ENCODE measurements at regions not wholly inside any gene's neighbourhood (a gene's known extent, or its start where the extent isn't known, plus 50 kb on each side); places are given as distances from the start of the nearest gene placed in this dataset.

GRCh38 chr12:58378028-58378427, 436.7 kb downstream of the ATP23 start:
- Histone ChIP-seq H3K4me1 (ENCODE audit: insufficient read depth) (no peaks in the 10 kb centered on the region), H3K27ac (ENCODE audit: low read depth) (no peak overlapping the region), H3K36me3 (ENCODE audit: insufficient read depth) (no peaks in the 10 kb centered on the region), H3K4me3 (ENCODE audit: low read depth, low read length) (no peak overlapping the region)
- WGBS, result 91% methylated on average over 2 of the region's 2 CpGs
- DNase-seq (ENCODE audit: extremely low spot score), result no peak

GRCh38 chr12:58381546-58381945, 440.2 kb downstream of the ATP23 start:
- DNase-seq (ENCODE audit: extremely low spot score), result no peak
- 82% methylated on average over 6 of the region's 6 CpGs for whole genome bisulfite sequencing
- Histone ChIP-seq H3K4me3 (ENCODE audit: low read depth, low read length) (no peak overlapping the region), H3K27ac (ENCODE audit: low read depth) (no peak overlapping the region), H3K36me3 (ENCODE audit: insufficient read depth) (no peaks in the 10 kb centered on the region), H3K4me1 (ENCODE audit: insufficient read depth) (no peaks in the 10 kb centered on the region)

- Histone ChIP-seq H3K4me1 (ENCODE audit: insufficient read depth) (no peaks in the 10 kb centered on the region), H3K4me3 (ENCODE audit: low read depth, low read length) (no peak overlapping the region), H3K36me3 (ENCODE audit: insufficient read depth) (no peaks in the 10 kb centered on the region), H3K27ac (ENCODE audit: low read depth) (no peak overlapping the region)
- WGBS, result 73% methylated on average over 1 of the region's 1 CpG
- DNase-seq (ENCODE audit: extremely low spot score), result no peak
These were observed 442.8 kb downstream of the ATP23 start for GRCh38 chr12:58384196-58384595.

- Histone ChIP-seq H3K4me1 (ENCODE audit: insufficient read depth) (no peaks in the 10 kb centered on the region), H3K27ac (ENCODE audit: low read depth) (no peak overlapping the region), H3K4me3 (ENCODE audit: low read depth, low read length) (no peak overlapping the region), H3K36me3 (ENCODE audit: insufficient read depth) (no peaks in the 10 kb centered on the region)
- no peak for DNase-seq (ENCODE audit: extremely low spot score)
- 82% methylated on average over 2 of the region's 2 CpGs for WGBS
These were observed 444.8 kb downstream of the ATP23 start for GRCh38 chr12:58386136-58386535.

- Histone ChIP-seq H3K36me3 (ENCODE audit: insufficient read depth) (no peaks in the 10 kb centered on the region), H3K4me1 (ENCODE audit: insufficient read depth) (no peaks in the 10 kb centered on the region), H3K27ac (ENCODE audit: low read depth) (no peak overlapping the region), H3K4me3 (ENCODE audit: low read depth, low read length) (no peak overlapping the region)
- DNase-seq (ENCODE audit: extremely low spot score), result no peak
- WGBS, result 85% methylated on average over 2 of the region's 2 CpGs
These were observed 445.8 kb downstream of the ATP23 start for GRCh38 chr12:58387199-58387598.

GRCh38 chr12:58388261-58388660, 446.9 kb downstream of the ATP23 start:
- no peak overlapping the region for H3K27ac ChIP-seq (ENCODE audit: low read depth)

GRCh38 chr12:58393152-58393551, 451.8 kb downstream of the ATP23 start:
- WGBS, result 93% methylated on average over 3 of the region's 3 CpGs
- no peaks in the 10 kb centered on the region for H3K4me1 ChIP-seq (ENCODE audit: insufficient read depth)
- no peak for DNase-seq (ENCODE audit: extremely low spot score)
- H3K4me3 ChIP-seq (ENCODE audit: low read depth, low read length), result no peak overlapping the region
- H3K36me3 ChIP-seq (ENCODE audit: insufficient read depth), result no peaks in the 10 kb centered on the region
- no peak overlapping the region for H3K27ac ChIP-seq (ENCODE audit: low read depth)

More at GRCh38 chr12:58388261-58388660, 446.9 kb downstream of the ATP23 start:
- Histone ChIP-seq H3K4me3 (ENCODE audit: low read depth, low read length) (no peak overlapping the region), H3K36me3 (ENCODE audit: insufficient read depth) (no peaks in the 10 kb centered on the region), H3K4me1 (ENCODE audit: insufficient read depth) (no peaks in the 10 kb centered on the region)
- DNase-seq (ENCODE audit: extremely low spot score), result no peak
- 86% methylated on average over 2 of the region's 2 CpGs for WGBS

- 91% methylated on average over 3 of the region's 3 CpGs for WGBS
- no peak overlapping the region for H3K27ac ChIP-seq (ENCODE audit: low read depth)
- H3K4me1 ChIP-seq (ENCODE audit: insufficient read depth), result no peaks in the 10 kb centered on the region
- no peaks in the 10 kb centered on the region for H3K36me3 ChIP-seq (ENCODE audit: insufficient read depth)
- no peak for DNase-seq (ENCODE audit: extremely low spot score)
- no peak overlapping the region for H3K4me3 ChIP-seq (ENCODE audit: low read depth, low read length)
These were observed 453.7 kb downstream of the ATP23 start for GRCh38 chr12:58395056-58395455.

- Histone ChIP-seq H3K4me1 (ENCODE audit: insufficient read depth) (no peaks in the 10 kb centered on the region), H3K4me3 (ENCODE audit: low read depth, low read length) (no peak overlapping the region), H3K36me3 (ENCODE audit: insufficient read depth) (no peaks in the 10 kb centered on the region), H3K27ac (ENCODE audit: low read depth) (no peak overlapping the region)
- DNase-seq (ENCODE audit: extremely low spot score), result no peak
These were observed 454.1 kb downstream of the ATP23 start for GRCh38 chr12:58395470-58395869.

- no peaks in the 10 kb centered on the region for H3K36me3 ChIP-seq (ENCODE audit: insufficient read depth)
- WGBS, result 86% methylated on average over 2 of the region's 2 CpGs
- no peak overlapping the region for H3K27ac ChIP-seq (ENCODE audit: low read depth)
- DNase-seq (ENCODE audit: extremely low spot score), result no peak
- H3K4me1 ChIP-seq (ENCODE audit: insufficient read depth), result no peaks in the 10 kb centered on the region
- H3K4me3 ChIP-seq (ENCODE audit: low read depth, low read length), result no peak overlapping the region
These were observed 454.9 kb downstream of the ATP23 start for GRCh38 chr12:58396239-58396638.

GRCh38 chr12:58405363-58405762, 464.0 kb downstream of the ATP23 start:
- 95% methylated on average over 4 of the region's 4 CpGs for WGBS
- Histone ChIP-seq H3K27ac (ENCODE audit: low read depth) (no peak overlapping the region), H3K4me3 (ENCODE audit: low read depth, low read length) (no peak overlapping the region), H3K4me1 (ENCODE audit: insufficient read depth) (no peaks in the 10 kb centered on the region), H3K36me3 (ENCODE audit: insufficient read depth) (no peaks in the 10 kb centered on the region)
- DNase-seq (ENCODE audit: extremely low spot score), result no peak

- DNase-seq (ENCODE audit: extremely low spot score), result no peak
- Histone ChIP-seq H3K4me1 (ENCODE audit: insufficient read depth) (no peaks in the 10 kb centered on the region), H3K4me3 (ENCODE audit: low read depth, low read length) (no peak overlapping the region), H3K27ac (ENCODE audit: low read depth) (no peak overlapping the region), H3K36me3 (ENCODE audit: insufficient read depth) (no peaks in the 10 kb centered on the region)
- 9% methylated on average over 1 of the region's 1 CpG for WGBS
These were observed 467.1 kb downstream of the ATP23 start for GRCh38 chr12:58408516-58408915.

GRCh38 chr12:58412461-58413060, 471.2 kb downstream of the ATP23 start:
- Histone ChIP-seq H3K4me1 (ENCODE audit: insufficient read depth) (no peaks in the 10 kb centered on the region), H3K4me3 (ENCODE audit: low read depth, low read length) (no peak overlapping the region), H3K36me3 (ENCODE audit: insufficient read depth) (no peaks in the 10 kb centered on the region), H3K27ac (ENCODE audit: low read depth) (no peak overlapping the region)
- WGBS, result 32% methylated on average over 2 of the region's 2 CpGs
- DNase-seq (ENCODE audit: extremely low spot score), result no peak

GRCh38 chr12:58413794-58414193, 472.4 kb downstream of the ATP23 start:
- H3K27ac ChIP-seq (ENCODE audit: low read depth), result no peak overlapping the region
- 23% methylated on average over 1 of the region's 1 CpG for WGBS
- no peaks in the 10 kb centered on the region for H3K4me1 ChIP-seq (ENCODE audit: insufficient read depth)
- H3K36me3 ChIP-seq (ENCODE audit: insufficient read depth), result no peaks in the 10 kb centered on the region
- DNase-seq (ENCODE audit: extremely low spot score), result no peak
- no peak overlapping the region for H3K4me3 ChIP-seq (ENCODE audit: low read depth, low read length)

- no peaks in the 10 kb centered on the region for H3K36me3 ChIP-seq (ENCODE audit: insufficient read depth)
- no peak for DNase-seq (ENCODE audit: extremely low spot score)
- peak overlapping the region; percentile 43 for H3K27ac ChIP-seq (ENCODE audit: low read depth)
- no peak overlapping the region for H3K4me3 ChIP-seq (ENCODE audit: low read depth, low read length)
- 60% methylated on average over 2 of the region's 2 CpGs for WGBS
- H3K4me1 ChIP-seq (ENCODE audit: insufficient read depth), result no peaks in the 10 kb centered on the region
These were observed 473.1 kb downstream of the ATP23 start for GRCh38 chr12:58414398-58414871.

Data from urinary bladder (tissue), 3 donors.